ENCODE measurements at regions not wholly inside any gene's neighbourhood (a gene's known extent, or its start where the extent isn't known, plus 50 kb on each side); places are given as distances from the start of the nearest gene placed in this dataset.
"Not testable (repeated sequence)": the region's sequence is repeated elsewhere in the genome, so short reads cannot be mapped to it uniquely, and the experiment has no call there.

GRCh38 chr4:133277940-133278339 lies 128.8 kb downstream of the PCDH10 start:
- DNase-seq; intact Hi-C loops (cut with DNase I); ATAC-seq: not testable (repeated sequence)

GRCh38 chr4:133275246-133275645 lies 126.2 kb downstream of the PCDH10 start:
- intact Hi-C loops (cut with DNase I), result no loop called here
- DNase-seq (no peak), ATAC-seq (no peak)

- intact Hi-C loops (cut with DNase I), result no loop called here
- DNase-seq (no peak), ATAC-seq (no peak)
Observed at GRCh38 chr4:133273401-133273800, 124.3 kb downstream of the PCDH10 start.

- no peak for ATAC-seq
- no peak for DNase-seq
- intact Hi-C loops (cut with DNase I), result no loop called here
Observed at GRCh38 chr4:133270021-133270570, 121.0 kb downstream of the PCDH10 start.

GRCh38 chr4:133268205-133268604 lies 119.1 kb downstream of the PCDH10 start:
- intact Hi-C loops (cut with DNase I), result no loop called here
- DNase-seq, result no peak

GRCh38 chr4:133267506-133267905 lies 118.4 kb downstream of the PCDH10 start:
- ATAC-seq; intact Hi-C loops (cut with DNase I); DNase-seq: not testable (repeated sequence)

More at GRCh38 chr4:133268205-133268604, 119.1 kb downstream of the PCDH10 start:
- ATAC-seq, result no peak

- DNase-seq; intact Hi-C loops (cut with DNase I); ATAC-seq: not testable (repeated sequence)
Observed at GRCh38 chr4:133266966-133267365, 117.9 kb downstream of the PCDH10 start.

- ATAC-seq; DNase-seq; intact Hi-C loops (cut with DNase I): not testable (repeated sequence)
Observed at GRCh38 chr4:133264251-133264650, 115.2 kb downstream of the PCDH10 start.

- intact Hi-C loops (cut with DNase I), result no loop called here
- ATAC-seq (no peak), DNase-seq (no peak)
Observed at GRCh38 chr4:133263104-133263503, 114.0 kb downstream of the PCDH10 start.

GRCh38 chr4:133247861-133248260 lies 98.8 kb downstream of the PCDH10 start:
- ATAC-seq, result no peak
- no peak for DNase-seq
- intact Hi-C loops (cut with DNase I), result no loop called here

GRCh38 chr4:133245226-133245625 lies 96.1 kb downstream of the PCDH10 start:
- no peak for DNase-seq
- no peak for ATAC-seq
- intact Hi-C loops (cut with DNase I), result no loop called here
